MG63 (cell line): ENCODE measurements at regions not wholly inside any gene's neighbourhood (a gene's known extent, or its start where the extent isn't known, plus 50 kb on each side); places are given as distances from the start of the nearest gene placed in this dataset.
"Not testable (repeated sequence)": the region's sequence is repeated elsewhere in the genome, so short reads cannot be mapped to it uniquely, and the experiment has no call there.

ENCODE experiments used
- DNase-seq: peaks from one replicate; pipeline ENCODE4 v3.0.0-alpha.2; 2020
- H3K27me3 ChIP-seq: fragments of 250-450 bp; sonication (Bioruptor Pico); 2 replicates; pipeline ENCODE4 v1.5.1; 2020; ENCODE audit warnings: mild to moderate bottlenecking, moderate library complexity
- H3K36me3 ChIP-seq: fragments of 250-450 bp; sonication (Bioruptor Pico); 2 replicates; pipeline ENCODE4 v1.5.1; 2020; ENCODE audit warnings: mild to moderate bottlenecking, moderate library complexity
- H3K4me3 ChIP-seq: fragments of 250-450 bp; sonication (Bioruptor Pico); 2 replicates; pipeline ENCODE4 v1.5.1; 2020; ENCODE audit warnings: mild to moderate bottlenecking, moderate library complexity
- H3K9me3 ChIP-seq: fragments of 250-450 bp; sonication (Bioruptor Pico); 2 replicates; pipeline ENCODE4 v1.5.1; 2020; ENCODE audit warnings: mild to moderate bottlenecking, moderate library complexity

- no peak for DNase-seq
- no peak overlapping the region for H3K4me3 ChIP-seq
- H3K9me3 ChIP-seq, result no peaks in the 10 kb centered on the region
- no peaks in the 10 kb centered on the region for H3K36me3 ChIP-seq
- no peaks in the 10 kb centered on the region for H3K27me3 ChIP-seq
Observed at GRCh38 chr3:53401154-53401553, 53.8 kb upstream of the DCP1A start.

- Histone ChIP-seq H3K9me3 (no peaks in the 10 kb centered on the region), H3K27me3 (no peaks in the 10 kb centered on the region), H3K36me3 (no peaks in the 10 kb centered on the region), H3K4me3 (no peak overlapping the region)
- DNase-seq, result no peak
Observed at GRCh38 chr3:53402326-53402725, 55.0 kb upstream of the DCP1A start.

GRCh38 chr3:53411371-53411770 is 64.0 kb upstream of the DCP1A start:
- H3K9me3 ChIP-seq, result no peaks in the 10 kb centered on the region; the same call in 1 of the 2 replicates
- H3K4me3 ChIP-seq, result no peak overlapping the region
- DNase-seq, result no peak
- no peaks in the 10 kb centered on the region for H3K36me3 ChIP-seq
- H3K27me3 ChIP-seq, result no peaks in the 10 kb centered on the region

GRCh38 chr3:53412953-53413352 is 65.6 kb upstream of the DCP1A start:
- H3K9me3 ChIP-seq, result no peaks in the 10 kb centered on the region; the same call in 1 of the 2 replicates
- no peaks in the 10 kb centered on the region for H3K36me3 ChIP-seq
- no peak overlapping the region for H3K4me3 ChIP-seq
- no peaks in the 10 kb centered on the region for H3K27me3 ChIP-seq
- no peak for DNase-seq

- no peak for DNase-seq
- H3K4me3 ChIP-seq, result no peak overlapping the region
- H3K9me3 ChIP-seq, result no peaks in the 10 kb centered on the region; the same call in 1 of the 2 replicates
- H3K27me3 ChIP-seq, result no peaks in the 10 kb centered on the region
- no peaks in the 10 kb centered on the region for H3K36me3 ChIP-seq
Observed at GRCh38 chr3:53416530-53416929, 69.2 kb upstream of the DCP1A start.

- Histone ChIP-seq H3K27me3 (no peaks in the 10 kb centered on the region), H3K36me3 (no peaks in the 10 kb centered on the region), H3K4me3 (no peak overlapping the region), H3K9me3 (no peaks in the 10 kb centered on the region)
- DNase-seq, result no peak
Observed at GRCh38 chr3:53420831-53421230, 73.5 kb upstream of the DCP1A start.

GRCh38 chr3:53422954-53423698 is 71.3 kb upstream of the CACNA1D start:
- H3K4me3 ChIP-seq, result no peak overlapping the region
- no peaks in the 10 kb centered on the region for H3K27me3 ChIP-seq
- peak; percentile 1 for DNase-seq
- no peaks in the 10 kb centered on the region for H3K36me3 ChIP-seq
- no peaks in the 10 kb centered on the region for H3K9me3 ChIP-seq

GRCh38 chr3:53425936-53426335 is 68.5 kb upstream of the CACNA1D start:
- Histone ChIP-seq H3K27me3 (no peaks in the 10 kb centered on the region), H3K4me3 (no peak overlapping the region), H3K36me3 (no peaks in the 10 kb centered on the region), H3K9me3 (no peaks in the 10 kb centered on the region)
- DNase-seq, result no peak

- Histone ChIP-seq H3K9me3 (no peaks in the 10 kb centered on the region), H3K36me3 (no peaks in the 10 kb centered on the region), H3K27me3 (no peaks in the 10 kb centered on the region), H3K4me3 (no peak overlapping the region)
- no peak for DNase-seq
Observed at GRCh38 chr3:53426918-53427317, 67.5 kb upstream of the CACNA1D start.

GRCh38 chr3:53436828-53437227 is 57.6 kb upstream of the CACNA1D start:
- Histone ChIP-seq H3K36me3 (no peaks in the 10 kb centered on the region), H3K4me3 (no peak overlapping the region), H3K9me3 (no peaks in the 10 kb centered on the region), H3K27me3 (no peaks in the 10 kb centered on the region; the same call in 1 of the 2 replicates)
- DNase-seq, result no peak

- DNase-seq, H3K36me3 ChIP-seq: not testable (repeated sequence)
Observed at GRCh38 chr3:53442863-53443262, 51.5 kb upstream of the CACNA1D start.

More at GRCh38 chr3:53442863-53443262, 51.5 kb upstream of the CACNA1D start:
- H3K4me3 ChIP-seq, H3K9me3 ChIP-seq, H3K27me3 ChIP-seq: not testable (repeated sequence)
